PC-3 (cell line): ENCODE measurements at regions not wholly inside any gene's neighbourhood (a gene's known extent, or its start where the extent isn't known, plus 50 kb on each side); places are given as distances from the start of the nearest gene placed in this dataset.
A peak's percentile ranks its signal among the peaks of the same experiment; 100 is the strongest.

Source experiments
- ATAC-seq: fragments of 200-7000 bp; cut with Tn5 transposase; 2 replicates; pipeline ENCODE4 v1.9.1; 2020; ENCODE audit warnings: mild to moderate bottlenecking, moderate library complexity
- BruUV-seq: library from RNA; stranded (reverse); fragments of 400-500 nt; replicated peaks from 2 replicates; lab custom pipeline; 2021; lab: Mats Ljungman, UMichigan
- CTCF ChIA-PET: fragments of 300-600 bp; sonication (Branson Sonifier 250); formaldehyde crosslinking; loops from one replicate; lab custom pipeline; 2022; ENCODE audit warnings: antibody characterized with exemption; lab: Charles Lee
- POLR2A ChIA-PET: fragments of 300-600 bp; sonication (Branson Sonifier 250); formaldehyde crosslinking; loops from one replicate; lab custom pipeline; 2022; ENCODE audit warnings: antibody characterized with exemption; ENCODE audit not compliant: unreplicated experiment; lab: Charles Lee
- DNase-seq: peaks from one replicate; pipeline ENCODE4 v3.0.0-alpha.2; 2015
- H2AFZ ChIP-seq: fragments of 300-600 bp; sonication (generic); 2 replicates; pipeline ENCODE4 v1.6.0; 2016; ENCODE audit warnings: antibody characterized with exemption, low read length
- H3F3A ChIP-seq: fragments of 300-600 bp; sonication (generic); one replicate; pipeline ENCODE4 v1.6.0; 2017; ENCODE audit warnings: antibody characterized with exemption, low read length, control low read depth, mild to moderate bottlenecking; ENCODE audit not compliant: unreplicated experiment
- H3K27ac ChIP-seq: fragments of 300-600 bp; sonication (generic); 2 replicates; pipeline ENCODE4 v1.5.1; 2016; ENCODE audit warnings: mild to moderate bottlenecking, low read length
- H3K27me3 ChIP-seq: fragments of 300-600 bp; sonication (generic); 2 replicates; pipeline ENCODE4 v1.6.1; 2016; ENCODE audit warnings: low read length, mixed read lengths
- H3K36me3 ChIP-seq: fragments of 300-600 bp; sonication (generic); 2 replicates; pipeline ENCODE4 v1.6.1; 2016; ENCODE audit warnings: low read depth, mixed run types, low read length, mixed read lengths
- H3K4me1 ChIP-seq: fragments of 300-600 bp; sonication (generic); 2 replicates; pipeline ENCODE4 v1.5.1; 2016; ENCODE audit warnings: low read length; ENCODE audit not compliant: insufficient read depth
- H3K4me2 ChIP-seq: fragments of 300-600 bp; sonication (generic); 2 replicates; pipeline ENCODE4 v1.6.0; 2016; ENCODE audit warnings: low read length
- H3K4me3 ChIP-seq: fragments of 300-600 bp; sonication (generic); 2 replicates; pipeline ENCODE4 v1.5.1; 2016; ENCODE audit warnings: mild to moderate bottlenecking, low read length, mixed read lengths
- H3K79me2 ChIP-seq: fragments of 300-600 bp; sonication (generic); 2 replicates; pipeline ENCODE4 v1.6.1; 2017; ENCODE audit warnings: low read length, mixed read lengths
- H3K9ac ChIP-seq: fragments of 300-600 bp; sonication (generic); 2 replicates; pipeline ENCODE4 v1.6.0; 2016; ENCODE audit warnings: mild to moderate bottlenecking, low read length
- H3K9me2 ChIP-seq: fragments of 300-600 bp; sonication (generic); replicated peaks from 2 replicates; pipeline ENCODE4 v1.6.1; 2016; ENCODE audit warnings: mixed run types, low read length, mixed read lengths
- H3K9me3 ChIP-seq: fragments of 300-600 bp; sonication (generic); 2 replicates; pipeline ENCODE4 v1.6.1; 2016; ENCODE audit warnings: low read length, mixed read lengths
- H4K20me1 ChIP-seq: fragments of 300-600 bp; sonication (generic); 2 replicates; pipeline ENCODE4 v1.6.1; 2016; ENCODE audit warnings: low read length, mixed read lengths
- EZH2 ChIP-seq: fragments of 300-600 bp; sonication (generic); IDR thresholded peaks from one replicate; pipeline ENCODE4 v1.6.1; 2017; ENCODE audit warnings: antibody characterized with exemption, mild to moderate bottlenecking, low read length; ENCODE audit not compliant: unreplicated experiment
- EZH2phosphoT487 ChIP-seq: fragments of 300-600 bp; sonication (generic); IDR thresholded peaks from 2 replicates; pipeline ENCODE4 v1.6.1; 2018; ENCODE audit warnings: mild to moderate bottlenecking, antibody characterized with exemption, low read length, borderline replicate concordance
- intact Hi-C: fragments of 100-400 bp; cut with micrococcal nuclease; formaldehyde crosslinking; loops from 2 replicates; pipeline ENCODE4 v1.9.0; 2023
- TF ChIP-seq, protein P1 (sequence below): fragments of 300-600 bp; sonication (generic); conservative IDR thresholded peaks from 2 replicates; pipeline ENCODE4 v1.5.1; 2017; ENCODE audit warnings: antibody characterized with exemption, low read depth, mild to moderate bottlenecking, low read length

DNA sequence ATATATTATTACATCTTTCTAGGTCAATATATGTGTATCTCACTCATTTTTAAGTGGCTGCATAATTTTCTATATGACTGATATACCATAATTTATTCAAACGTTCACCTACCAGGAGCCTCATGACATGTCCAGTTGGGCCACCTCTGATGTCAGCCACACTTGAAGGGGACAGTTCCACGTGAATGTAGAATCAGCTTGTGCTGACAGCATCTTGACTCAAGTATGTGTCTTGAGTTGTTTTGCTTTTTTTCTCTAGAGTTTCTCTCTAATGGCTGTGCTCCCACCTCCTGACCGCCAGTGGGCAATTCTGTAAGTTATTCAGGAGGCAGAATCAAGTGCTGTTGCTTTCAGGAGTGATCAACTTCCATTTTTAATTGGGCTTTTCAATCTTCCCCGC lies 237.9 kb downstream of the NFKBIZ start:
- Histone ChIP-seq H3K27me3 (no peaks in the 10 kb centered on the region), H3K27ac (no peak overlapping the region), H3K9ac (no peak overlapping the region), H3K9me3 (no peaks in the 10 kb centered on the region), H3K79me2 (no peaks in the 10 kb centered on the region), H2AFZ (no peak overlapping the region), H3K4me1 (peaks cover 21% of the 10 kb centered on the region), H3K4me2 (no peak overlapping the region), H4K20me1 (no peaks in the 10 kb centered on the region), H3F3A (no peaks in the 10 kb centered on the region), H3K36me3 (no peaks in the 10 kb centered on the region), H3K9me2 (no peaks in the 10 kb centered on the region), H3K4me3 (no peak overlapping the region)
- ATAC-seq (no peak), DNase-seq (no peak)
- intact Hi-C loops, result loop anchor here (5.0 kb wide), 2 partner anchors 90 to 235 kb away; no protein-coding TSS in a partner anchor
- CTCF ChIA-PET, result no interaction called here
- POLR2A ChIA-PET, result no interaction called here
- BruUV-seq, result no TSS peak
- no peak for TF ChIP-seq EZH2
- no peak for TF ChIP-seq EZH2phosphoT487
- TF ChIP-seq, protein P1, sequence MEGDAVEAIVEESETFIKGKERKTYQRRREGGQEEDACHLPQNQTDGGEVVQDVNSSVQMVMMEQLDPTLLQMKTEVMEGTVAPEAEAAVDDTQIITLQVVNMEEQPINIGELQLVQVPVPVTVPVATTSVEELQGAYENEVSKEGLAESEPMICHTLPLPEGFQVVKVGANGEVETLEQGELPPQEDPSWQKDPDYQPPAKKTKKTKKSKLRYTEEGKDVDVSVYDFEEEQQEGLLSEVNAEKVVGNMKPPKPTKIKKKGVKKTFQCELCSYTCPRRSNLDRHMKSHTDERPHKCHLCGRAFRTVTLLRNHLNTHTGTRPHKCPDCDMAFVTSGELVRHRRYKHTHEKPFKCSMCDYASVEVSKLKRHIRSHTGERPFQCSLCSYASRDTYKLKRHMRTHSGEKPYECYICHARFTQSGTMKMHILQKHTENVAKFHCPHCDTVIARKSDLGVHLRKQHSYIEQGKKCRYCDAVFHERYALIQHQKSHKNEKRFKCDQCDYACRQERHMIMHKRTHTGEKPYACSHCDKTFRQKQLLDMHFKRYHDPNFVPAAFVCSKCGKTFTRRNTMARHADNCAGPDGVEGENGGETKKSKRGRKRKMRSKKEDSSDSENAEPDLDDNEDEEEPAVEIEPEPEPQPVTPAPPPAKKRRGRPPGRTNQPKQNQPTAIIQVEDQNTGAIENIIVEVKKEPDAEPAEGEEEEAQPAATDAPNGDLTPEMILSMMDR, result no peak

DNA sequence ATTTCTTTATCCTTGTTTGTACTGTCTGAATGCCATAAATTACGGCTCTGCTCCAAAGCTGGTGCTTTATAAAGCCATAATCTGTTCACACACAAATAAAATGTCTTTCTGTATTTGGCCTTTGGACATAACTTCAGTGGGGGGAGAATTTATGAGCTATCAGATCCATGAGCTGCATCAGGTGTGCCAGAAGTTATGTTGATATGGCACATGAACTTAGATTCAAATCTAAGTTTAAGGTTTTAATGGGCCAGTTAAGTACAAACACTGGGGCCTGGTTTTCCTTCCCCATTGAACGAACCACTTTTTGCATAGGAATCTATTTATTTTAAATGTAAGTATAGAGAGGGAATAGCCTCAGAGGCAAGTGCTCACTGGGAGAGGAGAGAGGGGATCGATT lies 239.9 kb downstream of the NFKBIZ start:
- TF ChIP-seq, protein P1, result no peak
- TF ChIP-seq EZH2 (no peak), EZH2phosphoT487 (no peak)
- Histone ChIP-seq H3K9me3 (no peaks in the 10 kb centered on the region), H4K20me1 (no peaks in the 10 kb centered on the region), H3K4me2 (peak overlapping the region; percentile 40; the same call in 1 of the 2 replicates), H3K27me3 (no peaks in the 10 kb centered on the region), H3K4me3 (no peak overlapping the region), H3K79me2 (no peaks in the 10 kb centered on the region), H3F3A (no peaks in the 10 kb centered on the region), H3K27ac (peak overlapping the region; percentile 97), H2AFZ (no peak overlapping the region), H3K4me1 (peaks cover 30% of the 10 kb centered on the region), H3K36me3 (no peaks in the 10 kb centered on the region), H3K9ac (peak overlapping the region; percentile 89), H3K9me2 (no peaks in the 10 kb centered on the region)
- ChIA-PET CTCF (no interaction called here), POLR2A (interaction anchor here (0.7 kb wide), 2 partner anchors 14 to 163 kb away, joined by 4 to 5 read pairs; no protein-coding TSS in a partner anchor)
- DNase-seq (no peak), ATAC-seq (peak; percentile 18)
- intact Hi-C loops, result loop anchor here (1.0 to 5.0 kb wide), 3 partner anchors 36 to 237 kb away; no protein-coding TSS in a partner anchor
- no TSS peak for BruUV-seq

DNA sequence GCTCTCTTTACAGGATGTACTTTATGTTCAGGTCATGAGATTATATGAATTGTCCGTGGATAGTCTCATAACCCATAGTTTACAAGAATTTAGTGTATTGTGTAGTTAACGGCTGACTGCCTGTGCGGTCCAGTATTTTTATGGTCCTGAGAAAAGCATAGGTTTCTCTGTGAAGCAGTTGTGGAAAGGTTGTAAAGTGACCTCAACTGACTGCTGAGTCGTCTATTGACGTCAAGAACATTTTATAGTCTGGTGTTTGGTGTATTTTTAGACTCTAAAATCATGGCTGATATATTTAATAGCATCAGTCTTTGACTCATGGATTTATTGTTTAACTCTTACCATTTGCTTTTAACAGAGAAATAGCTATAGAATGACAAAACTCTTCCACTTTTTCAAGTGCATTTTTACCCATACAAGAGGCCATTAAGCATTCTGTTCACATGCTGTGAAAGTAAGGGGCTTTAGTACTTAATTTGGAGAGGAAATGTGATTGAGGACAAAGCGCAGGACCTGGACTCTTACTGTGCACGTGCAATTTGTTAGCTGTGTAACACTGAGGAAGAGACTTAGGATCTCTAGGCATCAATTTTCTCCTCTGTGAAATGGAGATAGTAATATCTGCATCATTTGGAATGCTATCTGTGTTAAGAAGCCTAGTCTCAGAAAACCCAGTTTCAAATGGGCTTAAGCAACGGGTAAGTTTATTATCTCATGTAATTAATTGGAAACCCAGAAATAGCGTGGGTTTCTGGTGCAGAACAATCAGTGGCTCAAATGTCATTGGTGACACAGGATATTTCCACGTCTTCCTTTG lies 240.8 kb downstream of the NFKBIZ start:
- no peaks in the 10 kb centered on the region for H3K9me2 ChIP-seq
- intact Hi-C loops, result loop anchor here (1.0 to 5.0 kb wide), 9 partner anchors 34 to 278 kb away; no protein-coding TSS in a partner anchor
- DNase-seq, result peak; percentile 89
- no peak overlapping the region for H3K4me3 ChIP-seq
- peak overlapping the region; percentile 97 for H3K27ac ChIP-seq
- no peaks in the 10 kb centered on the region for H3F3A ChIP-seq
- BruUV-seq, result TSS peak; percentile 77
- no peaks in the 10 kb centered on the region for H3K27me3 ChIP-seq
- peak overlapping the region; percentile 40 for H3K4me2 ChIP-seq
- TF ChIP-seq EZH2phosphoT487, result no peak
- no peak for TF ChIP-seq EZH2
- TF ChIP-seq, protein P1, result no peak
- H3K36me3 ChIP-seq, result no peaks in the 10 kb centered on the region
- peaks cover 30% of the 10 kb centered on the region for H3K4me1 ChIP-seq
- ChIA-PET CTCF (interaction anchor here (0.5 to 0.6 kb wide), 3 partner anchors 89 to 164 kb away, joined by 3 read pairs; no protein-coding TSS in a partner anchor), POLR2A (interaction anchor here (0.5 to 0.7 kb wide), 2 partner anchors 164 to 232 kb away, joined by 3 to 5 read pairs; no protein-coding TSS in a partner anchor)
- H4K20me1 ChIP-seq, result no peaks in the 10 kb centered on the region
- no peak overlapping the region for H2AFZ ChIP-seq
- peak overlapping the region; percentile 89 for H3K9ac ChIP-seq
- no peaks in the 10 kb centered on the region for H3K9me3 ChIP-seq
- peak; percentile 89 for ATAC-seq
- H3K79me2 ChIP-seq, result no peaks in the 10 kb centered on the region
